Sigmoid colon (tissue), 4 donors: ENCODE measurements at regions not wholly inside any gene's neighbourhood (a gene's known extent, or its start where the extent isn't known, plus 50 kb on each side); places are given as distances from the start of the nearest gene placed in this dataset.

Source experiments
- POLR2A ChIP-seq, 2 donors: fragments of 450-650 bp; IDR thresholded peaks; one replicate each; pipeline ENCODE4 v1.6.1; 2016; ENCODE audit warnings: antibody characterized with exemption in 2 of 2, mild to moderate bottlenecking in 2 of 2, moderate library complexity in 2 of 2
- POLR2AphosphoS5 ChIP-seq, 4 donors: sonication (generic); formaldehyde crosslinking; IDR thresholded peaks; one replicate each; pipeline ENCODE4 v1.6.1; 2017; ENCODE audit warnings: antibody characterized with exemption in 4 of 4

DNA sequence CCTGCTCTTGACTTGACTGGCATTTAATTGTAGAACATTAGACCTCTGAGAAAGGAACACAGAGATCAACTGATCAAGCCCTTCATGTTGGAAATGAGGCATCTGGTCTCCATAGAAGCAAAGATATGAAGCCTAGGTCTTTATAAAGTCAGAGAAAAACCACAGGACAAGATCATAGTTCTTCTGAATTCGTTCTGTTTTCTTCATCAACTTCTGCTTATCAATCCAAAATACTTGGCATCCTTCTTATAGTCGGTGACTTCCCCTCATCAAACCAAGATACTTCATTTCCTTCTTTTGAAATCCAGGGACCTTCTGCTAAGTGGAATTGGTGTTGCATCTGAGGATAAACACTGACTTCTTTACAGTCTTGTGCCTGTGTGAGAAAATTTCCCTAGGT lies 77.1 kb upstream of the PRKCQ start:
- no peak for TF ChIP-seq POLR2A (IDR thresholded peaks at IDR 0.05)
- TF ChIP-seq POLR2AphosphoS5 (IDR thresholded peaks at IDR 0.05): no peak
